ENCODE measurements at regions not wholly inside any gene's neighbourhood (a gene's known extent, or its start where the extent isn't known, plus 50 kb on each side); places are given as distances from the start of the nearest gene placed in this dataset.
A peak's percentile ranks its signal among the peaks of the same experiment; 100 is the strongest.

DNA sequence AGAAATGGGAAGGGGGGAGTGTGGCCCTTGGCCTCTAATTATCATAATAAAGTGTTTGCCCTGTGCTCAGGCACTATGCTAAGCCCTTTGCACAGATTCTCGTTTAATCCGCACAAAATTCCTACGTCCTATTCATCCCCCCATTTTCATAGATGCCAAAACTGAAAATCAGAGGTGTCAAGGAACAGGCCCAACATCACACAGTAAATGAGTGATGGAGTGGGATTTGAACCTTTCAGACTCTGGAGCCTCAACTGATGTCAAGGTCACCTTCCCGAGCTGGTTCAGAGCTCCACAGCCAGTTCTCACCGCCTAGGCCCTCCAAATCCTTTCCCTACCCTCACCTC is 80.7 kb downstream of the IRF2BPL start:
- DNase-seq = no peak
- H3K36me3 Mint-ChIP-seq = no peaks in the 10 kb centered on the region
- peak overlapping the region; percentile 23 for H3K27ac Mint-ChIP-seq
- no peaks in the 10 kb centered on the region for H3K27me3 Mint-ChIP-seq
- intact Hi-C loops (cut with micrococcal nuclease) = loop anchor here (1.0 kb wide), 4 partner anchors 8 to 105 kb away; no protein-coding TSS in a partner anchor
- ChIA-PET CTCF (interaction anchor here (0.7 to 2.0 kb wide), 24 partner anchors 9 to 123 kb away, joined by 3 to 21 read pairs (median 5); no protein-coding TSS in a partner anchor), POLR2A (interaction anchor here (0.5 to 1.4 kb wide), 4 partner anchors 14 to 85 kb away, joined by 3 to 5 read pairs (median 4); no protein-coding TSS in a partner anchor)
- no peaks in the 10 kb centered on the region for H3K9me3 Mint-ChIP-seq
- H3K4me3 Mint-ChIP-seq = no peak overlapping the region
- peaks cover 37% of the 10 kb centered on the region for H3K4me1 Mint-ChIP-seq (ENCODE audit: low read depth)

DNA sequence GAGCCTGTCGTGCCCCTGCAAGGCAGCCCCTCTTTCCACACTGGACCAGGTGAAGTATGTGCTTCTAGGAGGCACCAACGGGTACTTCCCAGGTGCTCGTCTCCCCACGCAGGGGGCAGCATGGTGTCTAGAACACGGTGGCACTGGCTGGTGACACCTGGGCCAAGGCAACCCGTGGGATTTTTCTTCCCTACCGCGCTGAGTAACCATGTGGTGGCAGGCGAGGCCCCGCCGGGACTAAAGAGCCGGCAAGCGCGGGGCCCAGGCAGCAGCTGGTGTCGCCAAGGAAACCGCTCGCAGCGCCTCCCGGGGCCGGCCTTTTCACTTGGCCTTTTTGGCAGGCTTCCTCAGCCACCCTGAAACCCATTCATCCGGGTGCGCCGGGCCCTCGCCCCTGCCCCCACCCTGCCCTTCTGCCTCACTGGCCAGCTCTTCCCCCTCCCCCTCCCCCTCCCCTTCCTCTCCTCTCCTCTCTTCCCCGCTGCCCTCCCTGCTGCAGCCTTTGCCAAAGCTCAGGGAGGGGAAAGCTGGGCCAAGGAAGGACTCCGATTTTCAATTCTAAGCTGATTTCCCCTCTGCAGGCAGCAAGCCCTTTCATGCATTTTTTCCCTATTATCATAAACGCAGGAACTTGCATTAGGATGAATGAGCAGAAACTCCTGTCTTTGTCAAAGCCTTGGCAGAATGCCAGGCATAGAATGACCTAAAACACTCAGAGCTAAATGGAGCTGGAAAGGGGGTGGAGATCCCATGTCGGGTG is 81.2 kb downstream of the IRF2BPL start:
- H3K27ac Mint-ChIP-seq = peak overlapping the region; percentile 23
- H3K4me1 Mint-ChIP-seq (ENCODE audit: low read depth) = peaks cover 43% of the 10 kb centered on the region
- intact Hi-C loops (cut with micrococcal nuclease) = loop anchor here (1.0 kb wide), 4 partner anchors 9 to 106 kb away; no protein-coding TSS in a partner anchor

DNA sequence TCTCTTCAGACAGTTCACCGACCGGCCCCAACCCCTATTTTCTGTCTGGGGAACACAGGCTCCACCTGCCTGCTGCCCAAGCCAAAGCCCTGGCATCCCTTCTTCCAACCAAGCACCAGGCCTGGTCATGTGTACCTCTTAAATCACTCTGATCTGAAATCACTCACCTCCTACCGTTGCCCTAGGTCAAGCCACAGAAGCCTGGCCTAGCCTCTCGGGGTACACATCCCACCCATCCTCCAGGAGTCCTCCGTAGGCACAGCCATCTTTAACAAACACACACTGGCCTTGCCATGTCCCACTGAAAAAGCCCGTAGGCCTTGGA is 81.8 kb downstream of the IRF2BPL start:
- Mint-ChIP-seq H3K4me1 (ENCODE audit: low read depth) (peaks cover 45% of the 10 kb centered on the region), H3K27ac (peak overlapping the region; percentile 23)

More for the DNA sequence above, 81.2 kb downstream of the IRF2BPL start:
- Mint-ChIP-seq H3K36me3 (no peaks in the 10 kb centered on the region), H3K4me3 (peak overlapping the region; percentile 29), H3K9me3 (no peaks in the 10 kb centered on the region), H3K27me3 (no peaks in the 10 kb centered on the region)
- peak; percentile 91 for DNase-seq
- CTCF ChIA-PET = interaction anchor here (0.7 to 2.0 kb wide), 24 partner anchors 9 to 124 kb away, joined by 3 to 21 read pairs (median 5); no protein-coding TSS in a partner anchor
- POLR2A ChIA-PET = interaction anchor here (0.5 to 1.4 kb wide), 4 partner anchors 15 to 85 kb away, joined by 3 to 5 read pairs (median 4); no protein-coding TSS in a partner anchor

DNA sequence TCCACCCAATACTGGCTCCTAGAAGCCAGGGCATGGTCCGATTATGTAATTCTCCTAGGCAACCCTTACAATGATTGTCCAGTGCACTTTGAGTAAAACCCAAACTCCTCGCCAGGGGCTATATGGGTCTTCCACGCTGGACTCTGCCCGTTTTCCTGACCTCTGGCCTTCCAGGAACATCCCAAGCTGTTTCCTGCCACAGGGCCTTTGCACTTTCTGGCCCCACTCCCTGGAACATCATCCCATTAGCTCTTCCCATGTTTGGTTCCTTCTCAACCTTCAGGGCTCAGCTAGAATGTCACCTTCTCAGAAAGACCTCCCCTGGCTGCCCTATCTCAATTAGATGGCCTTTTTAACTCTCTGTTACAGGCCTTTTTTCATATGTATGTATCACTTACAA is 85.4 kb downstream of the IRF2BPL start:
- Mint-ChIP-seq H3K27ac (no peak overlapping the region), H3K36me3 (no peaks in the 10 kb centered on the region), H3K27me3 (no peaks in the 10 kb centered on the region), H3K4me3 (no peak overlapping the region), H3K9me3 (no peaks in the 10 kb centered on the region), H3K4me1 (ENCODE audit: low read depth) (peaks cover 33% of the 10 kb centered on the region)
- POLR2A ChIA-PET = interaction anchor here (0.9 to 1.7 kb wide), 3 partner anchors 12 to 35 kb away, joined by 3 to 4 read pairs (median 3); no protein-coding TSS in a partner anchor
- CTCF ChIA-PET = interaction anchor here (0.7 to 4.7 kb wide), 12 partner anchors 11 to 127 kb away, joined by 3 to 23 read pairs (median 6); no protein-coding TSS in a partner anchor
- intact Hi-C loops (cut with micrococcal nuclease) = loop anchor here (2.0 kb wide), 1 partner anchor 16 kb away; no protein-coding TSS in a partner anchor
- no peak for DNase-seq

More for the DNA sequence above, 81.8 kb downstream of the IRF2BPL start:
- Mint-ChIP-seq H3K9me3 (no peaks in the 10 kb centered on the region), H3K4me3 (no peak overlapping the region), H3K36me3 (no peaks in the 10 kb centered on the region), H3K27me3 (no peaks in the 10 kb centered on the region)
- ChIA-PET CTCF (interaction anchor here (1.0 to 2.0 kb wide), 12 partner anchors 10 to 124 kb away, joined by 3 to 21 read pairs (median 6); no protein-coding TSS in a partner anchor), POLR2A (interaction anchor here (1.0 to 1.4 kb wide), 2 partner anchors 16 to 86 kb away, joined by 4 to 5 read pairs; no protein-coding TSS in a partner anchor)
- intact Hi-C loops (cut with micrococcal nuclease) = loop anchor here (1.0 kb wide), 4 partner anchors 10 to 107 kb away; no protein-coding TSS in a partner anchor
- no peak for DNase-seq

DNA sequence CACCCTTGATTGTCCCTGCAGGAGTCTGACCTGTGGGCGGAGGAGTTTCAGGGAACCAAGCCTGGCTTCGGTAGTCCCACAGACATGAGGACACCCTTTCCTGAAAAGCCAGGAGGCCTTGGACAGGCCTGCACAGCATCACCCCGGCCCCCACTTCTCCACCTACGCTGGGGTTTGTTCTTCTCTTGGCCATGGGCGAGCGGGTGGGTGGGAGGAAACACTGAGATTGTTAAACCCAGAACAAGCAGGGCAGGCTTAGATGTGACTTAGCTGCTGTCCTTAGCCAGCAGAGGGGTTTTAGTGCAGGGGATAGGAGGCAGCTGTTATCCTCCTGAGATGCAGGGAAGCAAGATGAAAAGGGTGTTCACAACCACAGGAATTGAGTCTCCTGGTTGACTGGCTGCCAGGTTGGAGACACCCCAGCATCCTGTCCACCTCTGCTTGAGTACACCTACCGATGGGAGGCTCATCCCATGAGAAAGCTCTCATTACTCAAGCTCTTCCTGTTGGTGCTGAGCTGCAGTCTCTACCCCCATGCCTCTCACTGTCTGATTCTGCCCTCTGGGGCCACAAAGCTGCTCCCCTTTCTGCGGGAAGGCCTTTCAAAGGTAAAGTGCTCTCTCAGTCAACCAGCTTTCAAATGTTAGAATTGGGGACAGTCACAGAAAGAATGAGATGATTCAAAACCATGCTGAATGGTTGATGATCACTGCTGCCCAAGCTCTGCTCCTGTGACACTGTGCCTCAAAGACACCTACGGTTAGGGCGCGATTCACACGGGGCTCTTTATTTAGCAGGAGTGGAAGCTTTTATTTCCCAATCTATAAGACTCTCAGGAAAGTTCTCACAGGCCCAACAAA is 86.3 kb downstream of the IRF2BPL start:
- Mint-ChIP-seq H3K27ac (peak overlapping the region; percentile 67), H3K4me3 (no peak overlapping the region)
- peak; percentile 50 for DNase-seq

GRCh38 chr14:76941544-76941943 is 87.0 kb downstream of the IRF2BPL start:
- H3K27me3 Mint-ChIP-seq = no peaks in the 10 kb centered on the region
- peak overlapping the region; percentile 18 for H3K27ac Mint-ChIP-seq
- no peak for DNase-seq
- intact Hi-C loops (cut with micrococcal nuclease) = no loop called here
- H3K36me3 Mint-ChIP-seq = no peaks in the 10 kb centered on the region
- H3K4me1 Mint-ChIP-seq (ENCODE audit: low read depth) = peaks cover 19% of the 10 kb centered on the region
- POLR2A ChIA-PET = interaction anchor here (1.0 to 1.7 kb wide), 2 partner anchors 13 to 20 kb away, joined by 3 to 4 read pairs; no protein-coding TSS in a partner anchor
- H3K9me3 Mint-ChIP-seq = no peaks in the 10 kb centered on the region
- CTCF ChIA-PET = interaction anchor here (0.9 to 4.7 kb wide), 9 partner anchors 12 to 129 kb away, joined by 3 to 23 read pairs (median 7); no protein-coding TSS in a partner anchor
- H3K4me3 Mint-ChIP-seq = no peak overlapping the region

More for the DNA sequence above, 86.3 kb downstream of the IRF2BPL start:
- Mint-ChIP-seq H3K36me3 (no peaks in the 10 kb centered on the region), H3K9me3 (no peaks in the 10 kb centered on the region), H3K27me3 (no peaks in the 10 kb centered on the region), H3K4me1 (ENCODE audit: low read depth) (peaks cover 24% of the 10 kb centered on the region)
- ChIA-PET POLR2A (interaction anchor here (0.9 to 1.7 kb wide), 5 partner anchors 12 to 81 kb away, joined by 3 to 4 read pairs (median 3); no protein-coding TSS in a partner anchor), CTCF (interaction anchor here (0.9 to 4.7 kb wide), 10 partner anchors 13 to 128 kb away, joined by 3 to 23 read pairs (median 8); no protein-coding TSS in a partner anchor)
- intact Hi-C loops (cut with micrococcal nuclease) = loop anchor here (2.0 kb wide), 1 partner anchor 15 kb away; no protein-coding TSS in a partner anchor

DNA sequence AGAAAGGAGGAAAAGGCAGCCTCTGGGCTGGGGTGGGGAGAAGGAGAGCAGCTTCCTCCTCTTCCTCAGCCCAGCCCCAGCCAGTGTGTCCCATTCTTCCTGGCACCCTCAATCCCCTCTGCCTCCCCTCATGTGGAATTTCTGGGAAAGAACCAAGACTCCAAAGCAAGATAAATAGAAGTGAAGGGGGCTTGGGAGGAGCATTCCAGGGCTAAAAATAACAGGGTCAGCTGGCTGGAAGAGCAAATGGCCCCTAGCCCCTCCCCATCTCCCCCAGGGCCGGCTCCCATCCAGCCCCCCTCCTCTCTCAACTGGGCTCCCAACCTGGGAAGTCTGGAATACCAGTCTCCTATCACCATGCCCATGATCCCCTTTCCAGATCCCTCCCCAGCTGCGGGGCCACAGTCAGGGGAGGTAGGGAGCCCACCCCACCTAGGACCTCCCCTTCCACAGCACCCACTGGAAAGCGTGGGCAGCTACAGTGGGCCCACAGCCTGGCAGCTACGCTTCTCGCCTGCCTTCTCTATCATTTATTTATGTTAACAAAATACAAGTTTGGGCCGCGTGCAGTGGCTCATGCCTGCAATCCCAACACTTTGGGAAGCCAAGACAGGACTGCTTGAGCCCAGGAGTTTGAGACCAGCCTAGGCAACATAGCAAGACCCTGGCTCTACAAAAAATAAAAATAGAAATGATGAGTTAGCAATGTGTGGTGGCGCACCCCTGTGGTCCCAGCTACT is 88.3 kb downstream of the IRF2BPL start:
- peaks cover 18% of the 10 kb centered on the region for H3K4me1 Mint-ChIP-seq (ENCODE audit: low read depth)
- intact Hi-C loops (cut with micrococcal nuclease) = no loop called here
- ChIA-PET POLR2A (interaction anchor here (0.6 kb wide), 1 partner anchor 155 kb away, joined by 3 read pairs; no protein-coding TSS in a partner anchor), CTCF (interaction anchor here (4.7 kb wide), 1 partner anchor 113 kb away, joined by 23 read pairs; no protein-coding TSS in a partner anchor)
- H3K4me3 Mint-ChIP-seq = no peak overlapping the region
- H3K27ac Mint-ChIP-seq = no peak overlapping the region
- no peaks in the 10 kb centered on the region for H3K27me3 Mint-ChIP-seq
- no peaks in the 10 kb centered on the region for H3K9me3 Mint-ChIP-seq
- H3K36me3 Mint-ChIP-seq = no peaks in the 10 kb centered on the region
- no peak for DNase-seq

DNA sequence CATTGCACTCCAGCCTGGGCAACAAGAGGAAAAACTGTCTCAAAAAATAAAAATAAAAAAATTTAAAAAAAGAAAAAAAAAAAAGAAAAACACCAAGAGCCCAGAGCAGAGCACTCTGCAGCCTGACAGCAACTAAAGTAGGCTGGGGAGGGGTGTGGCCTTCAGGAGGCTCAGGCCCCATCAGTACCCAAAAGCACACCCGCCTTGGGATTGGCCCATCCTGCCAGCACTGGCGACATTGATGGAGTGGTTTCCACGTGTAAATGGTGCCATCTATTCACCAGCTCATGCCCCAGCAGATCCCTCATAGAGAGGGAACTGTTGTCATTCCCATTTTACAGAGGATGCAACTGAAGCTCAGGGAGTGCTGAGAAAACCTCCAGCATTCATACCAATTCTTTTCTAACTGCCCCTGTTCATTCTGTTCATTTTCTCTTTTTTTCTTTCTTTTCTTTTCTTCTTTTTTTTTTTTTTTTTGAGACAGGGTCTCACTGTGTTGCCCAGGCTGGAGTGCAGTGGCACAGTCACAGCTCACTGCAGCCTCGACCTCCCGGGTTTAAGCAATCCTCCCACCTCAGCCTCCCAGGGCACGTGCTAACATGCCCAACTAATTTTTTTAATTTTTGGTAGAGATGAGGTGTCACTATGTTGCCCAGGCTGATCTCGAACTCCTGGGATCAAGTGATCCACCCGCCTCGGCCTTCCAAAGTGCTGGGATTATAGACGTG is 89.3 kb downstream of the IRF2BPL start:
- DNase-seq = no peak
- POLR2A ChIA-PET = no interaction called here
- CTCF ChIA-PET = interaction anchor here (4.7 kb wide), 1 partner anchor 114 kb away, joined by 23 read pairs; no protein-coding TSS in a partner anchor
- Mint-ChIP-seq H3K27me3 (no peaks in the 10 kb centered on the region), H3K9me3 (no peaks in the 10 kb centered on the region), H3K4me1 (ENCODE audit: low read depth) (peaks cover 18% of the 10 kb centered on the region), H3K36me3 (no peaks in the 10 kb centered on the region), H3K4me3 (no peak overlapping the region), H3K27ac (no peak overlapping the region)
- intact Hi-C loops (cut with micrococcal nuclease) = no loop called here

DNA sequence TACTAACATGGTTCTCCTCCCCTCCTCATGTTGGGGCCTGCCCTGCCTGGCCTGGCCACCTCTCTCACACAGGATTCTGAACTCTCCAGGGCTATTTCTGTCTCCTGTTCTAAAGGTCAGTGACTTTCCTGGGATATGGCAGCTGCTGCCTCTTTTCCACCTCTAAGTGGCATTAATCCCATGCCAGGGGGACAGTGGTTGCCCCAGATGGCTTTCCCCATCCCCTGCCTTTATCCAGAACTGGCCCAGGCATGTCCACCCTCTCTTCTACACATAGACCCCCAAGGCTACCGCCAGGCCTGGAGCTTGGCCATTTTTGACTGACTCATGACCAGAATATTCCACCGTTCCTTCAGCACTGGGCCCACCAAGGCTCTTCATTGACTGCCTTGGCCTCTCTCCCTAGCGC is 90.4 kb downstream of the IRF2BPL start:
- H3K27me3 Mint-ChIP-seq = no peaks in the 10 kb centered on the region
- H3K9me3 Mint-ChIP-seq = no peaks in the 10 kb centered on the region
- H3K27ac Mint-ChIP-seq = no peak overlapping the region
- DNase-seq = no peak
- peaks cover 21% of the 10 kb centered on the region for H3K4me1 Mint-ChIP-seq (ENCODE audit: low read depth)
- CTCF ChIA-PET = no interaction called here
- intact Hi-C loops (cut with micrococcal nuclease) = no loop called here
- POLR2A ChIA-PET = no interaction called here
- H3K4me3 Mint-ChIP-seq = no peak overlapping the region
- no peaks in the 10 kb centered on the region for H3K36me3 Mint-ChIP-seq

GRCh38 chr14:76937181-76938091 is 91.1 kb downstream of the IRF2BPL start:
- intact Hi-C loops (cut with micrococcal nuclease) = no loop called here
- POLR2A ChIA-PET = interaction anchor here (1.2 kb wide), 1 partner anchor 24 kb away, joined by 4 read pairs; no protein-coding TSS in a partner anchor
- no peaks in the 10 kb centered on the region for H3K27me3 Mint-ChIP-seq

More at GRCh38 chr14:76937181-76938091, 91.1 kb downstream of the IRF2BPL start:
- H3K4me3 Mint-ChIP-seq = no peak overlapping the region
- H3K9me3 Mint-ChIP-seq = no peaks in the 10 kb centered on the region
- peaks cover 15% of the 10 kb centered on the region for H3K4me1 Mint-ChIP-seq (ENCODE audit: low read depth)
- H3K27ac Mint-ChIP-seq = no peak overlapping the region
- CTCF ChIA-PET = interaction anchor here (1.2 to 1.4 kb wide), 4 partner anchors 10 to 133 kb away, joined by 4 to 6 read pairs (median 5); no protein-coding TSS in a partner anchor
- no peak for DNase-seq
- no peaks in the 10 kb centered on the region for H3K36me3 Mint-ChIP-seq

All from activated CD4-positive, alpha-beta memory T cell treated with anti-CD3 and anti-CD28 coated beads for 36 hours (primary cell).